ENCODE measurements at regions not wholly inside any gene's neighbourhood (a gene's known extent, or its start where the extent isn't known, plus 50 kb on each side); places are given as distances from the start of the nearest gene placed in this dataset.

- DNase-seq, result no peak
Measured at GRCh38 chr18:75526038-75526437, 98.5 kb upstream of the SMIM21 start.

- no peak for DNase-seq
Measured at GRCh38 chr18:75525331-75525730, 97.8 kb upstream of the SMIM21 start.

- DNase-seq, result no peak
Measured at GRCh38 chr18:75524841-75525240, 97.3 kb upstream of the SMIM21 start.

GRCh38 chr18:75524181-75524580 is 96.7 kb upstream of the SMIM21 start:
- DNase-seq, result no peak

- DNase-seq, result no peak
Measured at GRCh38 chr18:75521816-75522215, 94.3 kb upstream of the SMIM21 start.

- DNase-seq, result no peak
Measured at GRCh38 chr18:75518007-75518406, 90.5 kb upstream of the SMIM21 start.

GRCh38 chr18:75517286-75517685 is 89.8 kb upstream of the SMIM21 start:
- DNase-seq, result no peak

- DNase-seq, result no peak
Measured at GRCh38 chr18:75507636-75508035, 80.1 kb upstream of the SMIM21 start.

GRCh38 chr18:75506913-75507312 is 79.4 kb upstream of the SMIM21 start:
- no peak for DNase-seq

- no peak for DNase-seq
Measured at GRCh38 chr18:75504469-75504868, 77.0 kb upstream of the SMIM21 start.

GRCh38 chr18:75503615-75504014 is 76.1 kb upstream of the SMIM21 start:
- DNase-seq, result no peak

GRCh38 chr18:75502286-75502685 is 74.8 kb upstream of the SMIM21 start:
- DNase-seq, result no peak

- no peak for DNase-seq
Measured at GRCh38 chr18:75500545-75500944, 73.0 kb upstream of the SMIM21 start.

GRCh38 chr18:75497576-75498235 is 70.2 kb upstream of the SMIM21 start:
- no peak for DNase-seq

- no peak for DNase-seq
Measured at GRCh38 chr18:75496151-75496550, 68.6 kb upstream of the SMIM21 start.

- no peak for DNase-seq
Measured at GRCh38 chr18:75492852-75493251, 65.3 kb upstream of the SMIM21 start.

GRCh38 chr18:75491361-75491760 is 63.9 kb upstream of the SMIM21 start:
- DNase-seq, result no peak

GRCh38 chr18:75489493-75490190 is 62.1 kb upstream of the SMIM21 start:
- no peak for DNase-seq

- DNase-seq, result no peak
Measured at GRCh38 chr18:75483662-75484061, 56.2 kb upstream of the SMIM21 start.

GRCh38 chr18:75482880-75483279 is 55.4 kb upstream of the SMIM21 start:
- no peak for DNase-seq

- no peak for DNase-seq
Measured at GRCh38 chr18:75480487-75480886, 53.0 kb upstream of the SMIM21 start.

- peak; percentile 52 for DNase-seq
Measured at GRCh38 chr18:75478996-75479880, 51.7 kb upstream of the SMIM21 start.

- no peak for DNase-seq
Measured at GRCh38 chr18:75477900-75478299, 50.4 kb upstream of the SMIM21 start.
